Mesenchymal stem cell (in vitro differentiated cells and primary cell): ENCODE measurements at regions not wholly inside any gene's neighbourhood (a gene's known extent, or its start where the extent isn't known, plus 50 kb on each side); places are given as distances from the start of the nearest gene placed in this dataset.

Experiments used
- DNase-seq: peaks from one replicate; pipeline ENCODE4 v3.0.0-alpha.2; 2013
- H2AFZ ChIP-seq: one replicate; pipeline ENCODE4 v1.6.1; 2013; ENCODE audit warnings: low read depth, mild to moderate bottlenecking, control low read depth, inconsistent platforms, low read length, moderate library complexity
- H2AK5ac ChIP-seq: 2 replicates; pipeline ENCODE4 v1.6.1; 2013; ENCODE audit warnings: low read length, moderate library complexity, mild to moderate bottlenecking, inconsistent platforms; ENCODE audit not compliant: severe bottlenecking
- H2BK120ac ChIP-seq: one replicate; pipeline ENCODE4 v1.6.1; 2013; ENCODE audit warnings: low read depth, mild to moderate bottlenecking, inconsistent platforms, low read length, moderate library complexity
- H2BK12ac ChIP-seq, 2 experiments: one replicate each; pipeline ENCODE4 v1.6.1; 2013; ENCODE audit warnings: inconsistent platforms in 2 of 2, low read length in 2 of 2, mild to moderate bottlenecking in 2 of 2, moderate library complexity in 2 of 2, control low read depth in 1 of 2
- H2BK15ac ChIP-seq: one replicate; pipeline ENCODE4 v1.6.1; 2013; ENCODE audit warnings: mild to moderate bottlenecking, low read depth, inconsistent platforms; ENCODE audit not compliant: poor library complexity, severe bottlenecking
- H2BK5ac ChIP-seq: 2 replicates; pipeline ENCODE4 v1.6.1; 2013; ENCODE audit warnings: low read depth, mild to moderate bottlenecking, low read length, control low read depth, inconsistent platforms; ENCODE audit not compliant: poor library complexity, severe bottlenecking
- H3K14ac ChIP-seq, 2 experiments: one replicate each; pipeline ENCODE4 v1.6.1; 2013; ENCODE audit warnings: inconsistent platforms in 2 of 2, low read length in 2 of 2, control low read depth in 1 of 2, mild to moderate bottlenecking in 1 of 2, moderate library complexity in 1 of 2
- H3K18ac ChIP-seq, 2 experiments: one replicate each; pipeline ENCODE4 v1.6.1; 2013; ENCODE audit warnings: inconsistent platforms in 2 of 2, low read length in 2 of 2, control low read depth in 1 of 2, low read depth in 1 of 2, mild to moderate bottlenecking in 1 of 2
- H3K23ac ChIP-seq, 2 experiments: one replicate each; pipeline ENCODE4 v1.6.1; 2013; ENCODE audit warnings: inconsistent platforms in 2 of 2, low read length in 2 of 2, mild to moderate bottlenecking in 2 of 2, moderate library complexity in 2 of 2, control low read depth in 1 of 2
- H3K27ac ChIP-seq: 2 replicates; pipeline ENCODE4 v1.5.1; 2013; ENCODE audit warnings: mild to moderate bottlenecking, moderate library complexity, low read length, control low read depth, inconsistent platforms; ENCODE audit not compliant: poor library complexity, severe bottlenecking
- H3K27me3 ChIP-seq, 2 experiments: 2 replicates each; pipeline versions ENCODE4 v1.6.1 to v1.7.0; 2013; ENCODE audit warnings: low read length in 2 of 2, mild to moderate bottlenecking in 2 of 2, moderate library complexity in 2 of 2, control low read depth in 1 of 2, inconsistent platforms in 1 of 2; ENCODE audit not compliant: control insufficient read depth in 1 of 2, insufficient read depth in 1 of 2
- H3K36me3 ChIP-seq, 2 experiments: 2 replicates each; pipeline versions ENCODE4 v1.6.1 to v1.7.0; 2013; ENCODE audit warnings: low read length in 2 of 2, control low read depth in 1 of 2, inconsistent platforms in 1 of 2, low read depth in 1 of 2, mild to moderate bottlenecking in 1 of 2; ENCODE audit not compliant: insufficient read depth in 2 of 2, control insufficient read depth in 1 of 2
- H3K4ac ChIP-seq, 2 experiments: one replicate each; pipeline ENCODE4 v1.6.1; 2013; ENCODE audit warnings: inconsistent platforms in 2 of 2, low read length in 2 of 2, mild to moderate bottlenecking in 2 of 2, moderate library complexity in 2 of 2, control low read depth in 1 of 2, low read depth in 1 of 2
- H3K4me1 ChIP-seq: 2 replicates; pipeline ENCODE4 v1.6.1; 2013; ENCODE audit warnings: low read depth, low read length, control low read depth; ENCODE audit not compliant: control insufficient read depth, insufficient read depth
- H3K4me2 ChIP-seq: 2 replicates; pipeline ENCODE4 v1.6.1; 2013; ENCODE audit warnings: low read length, mild to moderate bottlenecking, inconsistent platforms; ENCODE audit not compliant: poor library complexity, severe bottlenecking
- H3K4me3 ChIP-seq, 2 experiments: 2 replicates each; pipeline versions ENCODE4 v1.5.1 to v1.7.0; 2013; ENCODE audit warnings: low read length in 2 of 2, mild to moderate bottlenecking in 2 of 2, control low read depth in 1 of 2, low read depth in 1 of 2; ENCODE audit not compliant: insufficient read depth in 1 of 2
- H3K79me1 ChIP-seq: replicated peaks from 2 replicates; pipeline ENCODE4 v1.6.1; 2013; ENCODE audit warnings: mild to moderate bottlenecking, control low read depth, low read length, inconsistent platforms; ENCODE audit not compliant: poor library complexity, severe bottlenecking
- H3K9ac ChIP-seq: 2 replicates; pipeline ENCODE4 v1.7.0; 2013; ENCODE audit warnings: mild to moderate bottlenecking, low read length, moderate library complexity
- H3K9me3 ChIP-seq: 2 replicates; pipeline ENCODE4 v1.7.0; 2013; ENCODE audit warnings: mild to moderate bottlenecking, low read length; ENCODE audit not compliant: control insufficient read depth
- H4K8ac ChIP-seq: one replicate; pipeline ENCODE4 v1.6.1; 2013; ENCODE audit warnings: inconsistent platforms, mild to moderate bottlenecking, low read length, moderate library complexity
- H4K91ac ChIP-seq: one replicate; pipeline ENCODE4 v1.6.1; 2013; ENCODE audit warnings: mild to moderate bottlenecking, low read length, inconsistent platforms
- WGBS: methylation state at CpG from one replicate; pipeline ENCODE4 v1.1.7; 2013; ENCODE audit warnings: mixed read lengths; 5-methylcytosine and 5-hydroxymethylcytosine counted together

GRCh38 chr1:18052671-18053070, 54.9 kb upstream of the IGSF21 start:
- Histone ChIP-seq H3K9ac (no peak overlapping the region), H3K4me2 (no peak overlapping the region), H2AK5ac (no peak overlapping the region), H3K27ac (no peak overlapping the region), H2BK12ac (no peak overlapping the region), H2AFZ (no peak overlapping the region), H3K4me1 (no peaks in the 10 kb centered on the region), H4K8ac (no peak overlapping the region), H3K14ac (no peak overlapping the region), H3K4me3 (no peak overlapping the region), H3K23ac (no peak overlapping the region), H3K4ac (no peak overlapping the region), H2BK5ac (no peak overlapping the region), H3K18ac (no peak overlapping the region), H4K91ac (no peak overlapping the region), H3K79me1 (no peaks in the 10 kb centered on the region), H3K9me3 (no peaks in the 10 kb centered on the region), H2BK15ac (no peak overlapping the region), H2BK120ac (no peak overlapping the region), H3K27me3 (peaks cover 0 to 54% of the 10 kb centered on the region in 2 experiments), H3K36me3 (no peaks in the 10 kb centered on the region)
- 76% methylated on average over 3 of the region's 8 CpGs for WGBS
- no peak for DNase-seq

GRCh38 chr1:18055156-18055555, 52.4 kb upstream of the IGSF21 start:
- no peaks in the 10 kb centered on the region for H3K4me1 ChIP-seq
- peaks cover 0 to 72% of the 10 kb centered on the region in 2 experiments for H3K27me3 ChIP-seq
- no peaks in the 10 kb centered on the region for H3K9me3 ChIP-seq
- H2BK15ac ChIP-seq: no peak overlapping the region
- WGBS: 86% methylated on average over 14 of the region's 14 CpGs
- no peak overlapping the region for H3K23ac ChIP-seq
- no peak overlapping the region for H3K9ac ChIP-seq
- no peak overlapping the region for H2BK12ac ChIP-seq
- H3K79me1 ChIP-seq: no peaks in the 10 kb centered on the region
- H3K27ac ChIP-seq: no peak overlapping the region
- H4K91ac ChIP-seq: no peak overlapping the region
- no peak overlapping the region for H3K4me2 ChIP-seq
- H2BK5ac ChIP-seq: no peak overlapping the region
- H3K18ac ChIP-seq: no peak overlapping the region
- H2AFZ ChIP-seq: no peak overlapping the region
- H4K8ac ChIP-seq: no peak overlapping the region
- no peak overlapping the region for H3K4me3 ChIP-seq
- no peak overlapping the region for H3K4ac ChIP-seq
- no peak for DNase-seq
- H2AK5ac ChIP-seq: no peak overlapping the region
- no peak overlapping the region for H2BK120ac ChIP-seq
- H3K36me3 ChIP-seq: no peaks in the 10 kb centered on the region
- no peak overlapping the region for H3K14ac ChIP-seq

GRCh38 chr1:18056545-18056944, 51.1 kb upstream of the IGSF21 start:
- Histone ChIP-seq H2BK12ac (no peak overlapping the region), H3K18ac (no peak overlapping the region), H2AFZ (no peak overlapping the region), H3K9me3 (no peaks in the 10 kb centered on the region), H3K4me2 (no peak overlapping the region), H3K4me1 (no peaks in the 10 kb centered on the region), H3K27ac (no peak overlapping the region), H3K4me3 (no peak overlapping the region), H2AK5ac (no peak overlapping the region), H2BK120ac (no peak overlapping the region), H3K4ac (no peak overlapping the region), H3K9ac (no peak overlapping the region), H3K14ac (no peak overlapping the region), H3K79me1 (no peaks in the 10 kb centered on the region), H2BK5ac (no peak overlapping the region), H2BK15ac (no peak overlapping the region), H4K8ac (no peak overlapping the region), H4K91ac (no peak overlapping the region), H3K36me3 (no peaks in the 10 kb centered on the region), H3K23ac (no peak overlapping the region), H3K27me3 (peaks cover 0 to 68% of the 10 kb centered on the region in 2 experiments)
- DNase-seq: no peak
- WGBS: 96% methylated on average over 1 of the region's 1 CpG

GRCh38 chr1:18057623-18058022, 50.0 kb upstream of the IGSF21 start:
- 68% methylated on average over 5 of the region's 5 CpGs for WGBS
- no peak overlapping the region for H3K18ac ChIP-seq

More at GRCh38 chr1:18057623-18058022, 50.0 kb upstream of the IGSF21 start:
- no peak overlapping the region for H2AFZ ChIP-seq
- no peak overlapping the region for H3K4me3 ChIP-seq
- H3K36me3 ChIP-seq: no peaks in the 10 kb centered on the region
- H3K27ac ChIP-seq: no peak overlapping the region
- H3K4me2 ChIP-seq: no peak overlapping the region
- no peak overlapping the region for H3K4ac ChIP-seq
- H2BK15ac ChIP-seq: no peak overlapping the region
- H3K9me3 ChIP-seq: no peaks in the 10 kb centered on the region
- H3K79me1 ChIP-seq: no peaks in the 10 kb centered on the region
- H3K27me3 ChIP-seq: peaks cover 0 to 65% of the 10 kb centered on the region in 2 experiments
- no peak overlapping the region for H2BK5ac ChIP-seq
- no peak for DNase-seq
- H4K91ac ChIP-seq: no peak overlapping the region
- no peak overlapping the region for H3K23ac ChIP-seq
- H3K14ac ChIP-seq: no peak overlapping the region
- H3K9ac ChIP-seq: no peak overlapping the region
- H2BK120ac ChIP-seq: no peak overlapping the region
- no peaks in the 10 kb centered on the region for H3K4me1 ChIP-seq
- no peak overlapping the region for H2BK12ac ChIP-seq
- no peak overlapping the region for H2AK5ac ChIP-seq
- H4K8ac ChIP-seq: no peak overlapping the region
